ENCODE measurements at regions not wholly inside any gene's neighbourhood (a gene's known extent, or its start where the extent isn't known, plus 50 kb on each side); places are given as distances from the start of the nearest gene placed in this dataset.
"Not testable (repeated sequence)": the region's sequence is repeated elsewhere in the genome, so short reads cannot be mapped to it uniquely, and the experiment has no call there.

DNA sequence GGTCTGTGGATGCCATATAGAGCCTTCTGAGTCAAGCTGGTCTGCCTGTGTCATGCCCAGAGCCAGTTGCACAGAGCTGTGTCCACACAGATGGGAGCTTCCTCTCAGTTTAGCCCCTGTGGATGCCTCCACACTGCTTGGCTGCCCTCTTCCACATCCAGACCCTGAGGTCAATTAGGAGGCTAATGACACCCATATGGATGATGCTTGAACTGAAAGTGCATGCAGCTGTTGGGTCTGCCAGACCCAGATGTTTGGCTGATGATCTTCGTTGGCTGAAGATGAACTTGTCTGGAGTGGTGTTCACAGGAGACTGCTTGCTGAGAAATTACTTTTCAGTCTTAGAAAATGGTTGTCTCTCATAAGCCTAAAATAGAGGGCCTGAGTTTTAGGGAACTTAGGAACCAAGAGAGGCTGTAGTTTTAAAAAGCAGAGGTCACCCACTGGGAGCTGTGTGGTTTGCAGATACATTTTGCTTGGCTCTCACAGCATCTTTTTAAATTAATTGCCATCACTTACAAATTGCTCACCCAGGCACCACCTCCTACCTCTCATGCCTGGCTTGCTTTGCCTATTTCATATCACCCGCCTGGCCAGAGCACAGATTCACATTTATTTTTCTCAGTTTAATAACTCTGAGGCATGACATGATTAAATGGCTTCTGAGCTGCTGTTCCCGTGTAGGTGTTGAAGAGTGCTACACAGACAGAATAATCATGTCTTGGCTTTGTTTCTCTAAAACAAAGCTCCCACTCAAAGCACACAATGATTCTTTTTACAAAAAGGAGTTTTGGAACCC, 176.1 kb downstream of the MINAR1 start:
- DNase-seq: no peak

- no peak for DNase-seq
Observed at GRCh38 chr15:79609506-79609905, 177.4 kb downstream of the MINAR1 start.

- DNase-seq: no peak
Observed at GRCh38 chr15:79610021-79610420, 177.9 kb downstream of the MINAR1 start.

DNA sequence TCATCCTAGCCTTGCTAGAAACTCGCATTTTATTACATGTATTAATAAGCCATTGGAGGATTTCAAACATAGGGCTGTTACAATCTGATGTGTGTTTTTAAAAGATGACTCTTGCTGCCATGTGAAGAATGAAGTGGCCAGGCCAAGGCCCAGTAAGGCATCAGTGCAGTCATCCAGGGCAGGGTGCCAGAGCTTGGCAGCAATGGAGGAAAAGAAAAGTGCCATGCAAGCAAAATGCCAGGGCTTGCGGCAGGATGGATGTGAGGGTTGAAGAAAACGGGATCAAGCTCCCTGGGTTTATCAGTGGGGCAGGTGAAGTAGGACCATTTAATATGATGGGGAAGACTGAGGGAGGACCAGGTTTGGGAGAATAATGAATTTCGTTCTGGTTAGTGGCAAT, 183.6 kb downstream of the MINAR1 start:
- no peak for DNase-seq

- no peak for DNase-seq
Observed at GRCh38 chr15:79617071-79617470, 184.9 kb downstream of the MINAR1 start.

- DNase-seq: no peak
Observed at GRCh38 chr15:79620112-79620857, 188.1 kb downstream of the MINAR1 start.

GRCh38 chr15:79621805-79622204, 189.7 kb downstream of the MINAR1 start:
- DNase-seq: not testable (repeated sequence)

GRCh38 chr15:79623488-79623887, 191.4 kb downstream of the MINAR1 start:
- no peak for DNase-seq

- DNase-seq: no peak
Observed at GRCh38 chr15:79629687-79630086, 197.6 kb downstream of the MINAR1 start.

- DNase-seq: no peak
Observed at GRCh38 chr15:79632457-79632856, 200.3 kb downstream of the MINAR1 start.

- no peak for DNase-seq
Observed at GRCh38 chr15:79635149-79635771, 203.1 kb downstream of the MINAR1 start.

DNA sequence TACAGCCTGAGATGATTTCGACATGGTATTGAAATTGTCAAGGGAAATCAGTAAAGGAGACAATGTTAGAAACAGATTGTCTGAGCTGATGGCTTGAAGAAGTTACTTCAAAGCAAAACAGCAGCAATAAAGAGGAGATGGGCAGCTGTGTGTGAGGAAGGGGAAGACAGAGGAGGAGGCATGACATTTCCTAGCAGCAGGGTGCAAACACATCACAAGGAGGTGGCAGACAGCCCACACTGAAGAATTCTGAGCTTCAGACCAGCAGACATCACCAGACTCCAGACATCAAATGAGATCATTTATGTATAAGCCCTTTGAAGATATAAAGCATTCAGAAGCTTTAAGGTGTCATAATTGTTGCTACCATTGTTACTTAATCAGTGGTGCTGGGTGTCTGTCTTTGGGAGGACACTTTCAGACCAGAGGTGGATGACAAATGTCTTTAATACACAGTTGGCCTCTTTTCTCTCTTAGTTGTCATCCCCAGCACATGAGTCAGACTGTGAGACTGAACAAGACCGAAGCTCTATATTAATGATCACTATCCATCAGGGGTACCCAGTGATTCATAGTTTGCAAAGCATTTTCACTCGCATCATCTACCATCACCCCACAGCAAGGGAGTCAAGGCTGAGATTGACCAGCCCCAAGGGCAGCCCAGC, 203.9 kb downstream of the MINAR1 start:
- DNase-seq: no peak

DNA sequence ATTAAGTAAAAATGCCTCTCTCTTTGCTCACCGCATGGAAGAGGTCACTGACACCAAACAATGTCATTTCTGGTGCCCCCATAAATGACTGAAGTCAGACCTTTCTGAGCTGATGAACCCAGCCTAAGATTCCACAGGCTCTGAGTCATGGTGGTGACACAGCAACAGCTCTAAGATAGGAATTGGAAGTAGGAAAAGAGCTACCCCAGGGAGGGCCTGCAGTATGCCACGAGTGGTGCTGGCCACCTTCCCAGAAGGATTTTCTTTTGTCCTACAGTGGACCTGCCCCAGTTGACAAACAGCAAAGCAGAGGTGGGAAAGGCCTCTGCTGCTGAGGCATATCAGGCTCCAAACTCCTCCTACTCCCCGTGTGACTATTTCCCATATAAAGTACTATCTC, 208.1 kb downstream of the MINAR1 start:
- no peak for DNase-seq

GRCh38 chr15:79641841-79642240, 209.7 kb downstream of the MINAR1 start:
- no peak for DNase-seq

DNA sequence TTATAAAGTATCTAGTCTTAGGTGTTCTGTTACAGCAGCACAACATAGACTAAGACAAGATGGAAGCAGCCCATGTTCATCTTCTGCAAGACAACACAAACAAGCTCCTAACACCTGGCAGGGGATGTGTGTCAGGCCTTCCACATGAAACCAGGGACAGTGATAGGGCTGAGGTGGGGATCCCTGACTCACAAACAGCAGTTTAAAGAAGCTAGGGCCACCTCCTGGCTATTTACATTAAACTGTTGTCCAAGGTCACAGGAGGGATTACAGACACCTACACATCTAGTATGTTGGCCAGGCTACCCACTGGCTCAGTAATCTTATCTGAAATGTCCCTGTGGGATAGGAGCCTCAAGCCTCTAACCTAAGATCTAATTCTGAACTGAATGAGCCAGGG, 211.3 kb downstream of the MINAR1 start:
- no peak for DNase-seq

DNA sequence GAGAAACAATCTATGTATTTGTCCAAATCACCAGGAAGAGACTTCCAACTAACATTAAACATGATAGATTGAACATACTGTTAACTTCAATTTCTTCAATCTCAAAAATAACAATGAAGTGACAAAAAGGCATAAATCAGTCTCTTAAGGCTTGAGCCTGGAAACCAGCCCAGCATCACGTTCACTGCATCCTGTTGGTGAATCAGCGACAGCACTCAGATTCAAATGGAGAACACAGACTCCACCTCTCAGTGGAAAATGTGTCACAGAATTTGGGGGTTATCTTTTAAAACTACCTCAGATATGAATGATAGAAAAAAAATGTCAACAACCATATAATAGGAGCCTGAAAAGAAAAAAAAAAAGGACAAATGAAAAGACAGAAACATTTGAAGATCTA, 212.0 kb downstream of the MINAR1 start:
- DNase-seq: no peak

DNA sequence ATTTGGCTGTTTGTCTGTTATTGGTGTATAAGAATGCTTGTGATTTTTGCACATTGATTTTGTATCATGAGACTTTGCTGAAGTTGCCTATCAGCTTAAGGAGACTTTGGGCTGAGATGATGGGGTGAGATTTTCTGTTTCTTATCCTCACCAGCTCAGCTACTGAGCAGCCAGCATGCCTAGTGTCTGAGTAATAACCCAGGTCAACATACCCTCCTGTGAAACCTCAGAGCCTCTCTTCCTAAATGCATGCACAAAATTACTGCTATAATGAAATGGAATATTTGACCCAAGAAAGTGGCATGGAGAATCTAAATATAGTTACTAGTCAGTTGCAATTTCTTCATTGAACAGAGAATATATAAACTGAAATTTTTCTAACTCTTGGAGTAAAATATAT, 220.8 kb downstream of the MINAR1 start:
- not testable (repeated sequence) for DNase-seq

GRCh38 chr15:79653533-79653932, 221.4 kb downstream of the MINAR1 start:
- DNase-seq: no peak

DNA sequence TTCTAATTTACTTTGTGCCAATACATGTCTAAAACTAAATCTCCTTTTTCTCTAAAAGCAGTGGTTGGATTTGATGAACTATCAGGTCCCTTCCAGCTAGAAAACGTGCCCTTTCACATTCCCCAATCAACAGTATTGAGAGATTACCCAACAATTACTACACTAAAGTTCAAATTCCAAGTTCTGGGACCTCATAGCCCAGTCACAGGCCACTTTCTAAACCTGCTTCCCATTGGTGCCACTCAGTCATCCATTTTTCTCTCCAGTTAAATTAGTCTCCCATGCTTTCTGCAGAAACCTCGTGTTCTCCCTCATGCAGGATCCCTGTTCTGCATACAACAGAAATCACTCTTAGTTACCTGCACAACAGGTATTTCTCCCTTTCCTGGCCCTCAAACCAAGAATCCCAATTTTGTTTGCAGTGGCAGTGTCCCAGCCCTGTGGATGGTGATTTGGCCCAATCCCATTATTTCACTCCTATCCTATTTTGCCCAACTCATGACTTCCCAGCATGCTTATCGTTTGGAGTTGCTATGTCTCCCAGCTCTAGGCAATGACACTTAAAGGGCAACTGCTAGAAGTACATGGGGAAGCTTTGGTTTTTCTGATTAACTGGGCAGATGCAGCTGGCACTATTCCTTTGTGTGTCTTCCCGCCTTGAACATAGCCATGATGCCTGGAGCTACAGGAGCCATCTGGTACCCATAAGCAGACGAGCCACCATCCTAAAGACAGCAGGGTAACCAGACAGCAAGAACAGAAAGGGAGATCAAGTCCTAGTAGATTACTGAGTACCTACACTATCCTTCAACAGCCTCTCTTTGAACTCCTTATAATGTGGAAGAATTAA, 224.2 kb downstream of the MINAR1 start:
- no peak for DNase-seq

- no peak for DNase-seq
Observed at GRCh38 chr15:79657722-79658121, 225.6 kb downstream of the MINAR1 start.

GRCh38 chr15:79659691-79660090, 227.6 kb downstream of the MINAR1 start:
- no peak for DNase-seq

GRCh38 chr15:79661411-79661810, 229.3 kb downstream of the MINAR1 start:
- DNase-seq: no peak
